ENCODE measurements at regions not wholly inside any gene's neighbourhood (a gene's known extent, or its start where the extent isn't known, plus 50 kb on each side); places are given as distances from the start of the nearest gene placed in this dataset.

DNA sequence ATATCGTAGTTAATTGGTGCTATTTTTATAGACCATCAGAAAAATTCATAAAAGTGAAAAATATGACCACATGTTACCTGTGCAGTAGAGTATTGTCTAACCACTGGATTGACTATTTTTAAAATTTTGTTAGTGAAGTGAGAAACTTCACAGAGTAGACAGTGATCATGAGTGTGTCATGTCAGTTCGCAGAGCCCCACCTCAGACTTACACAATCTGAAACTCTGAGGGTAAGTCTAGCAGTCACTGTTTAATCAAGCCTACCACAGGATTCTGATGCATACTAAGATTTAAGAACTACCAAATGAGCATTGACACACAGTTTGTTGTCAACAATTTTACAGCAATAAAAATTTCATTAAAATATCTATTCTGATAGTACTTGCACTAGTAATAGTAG lies 552.9 kb upstream of the SUCLG2 start:
- TF ChIP-seq, protein P1, sequence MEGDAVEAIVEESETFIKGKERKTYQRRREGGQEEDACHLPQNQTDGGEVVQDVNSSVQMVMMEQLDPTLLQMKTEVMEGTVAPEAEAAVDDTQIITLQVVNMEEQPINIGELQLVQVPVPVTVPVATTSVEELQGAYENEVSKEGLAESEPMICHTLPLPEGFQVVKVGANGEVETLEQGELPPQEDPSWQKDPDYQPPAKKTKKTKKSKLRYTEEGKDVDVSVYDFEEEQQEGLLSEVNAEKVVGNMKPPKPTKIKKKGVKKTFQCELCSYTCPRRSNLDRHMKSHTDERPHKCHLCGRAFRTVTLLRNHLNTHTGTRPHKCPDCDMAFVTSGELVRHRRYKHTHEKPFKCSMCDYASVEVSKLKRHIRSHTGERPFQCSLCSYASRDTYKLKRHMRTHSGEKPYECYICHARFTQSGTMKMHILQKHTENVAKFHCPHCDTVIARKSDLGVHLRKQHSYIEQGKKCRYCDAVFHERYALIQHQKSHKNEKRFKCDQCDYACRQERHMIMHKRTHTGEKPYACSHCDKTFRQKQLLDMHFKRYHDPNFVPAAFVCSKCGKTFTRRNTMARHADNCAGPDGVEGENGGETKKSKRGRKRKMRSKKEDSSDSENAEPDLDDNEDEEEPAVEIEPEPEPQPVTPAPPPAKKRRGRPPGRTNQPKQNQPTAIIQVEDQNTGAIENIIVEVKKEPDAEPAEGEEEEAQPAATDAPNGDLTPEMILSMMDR (conservative IDR thresholded peaks at IDR 0.05; ENCODE audit: low read length): no peak
- no peak for TF ChIP-seq EZH2phosphoT487 (IDR thresholded peaks at IDR 0.05; ENCODE audit: borderline replicate concordance)
